MCF 10A (cell line): ENCODE measurements at regions not wholly inside any gene's neighbourhood (a gene's known extent, or its start where the extent isn't known, plus 50 kb on each side); places are given as distances from the start of the nearest gene placed in this dataset.

Experiments
- BruUV-seq: library from RNA; stranded (reverse); fragments of 400-500 nt; replicated peaks from 2 replicates; lab custom pipeline; 2021; lab: Mats Ljungman, UMichigan
- CTCF ChIA-PET: fragments of 300-600 bp; sonication (Branson Sonifier 250); formaldehyde crosslinking; extraction: SDS; loops from one replicate; lab custom pipeline; 2021; ENCODE audit warnings: antibody characterized with exemption, inconsistent platforms; lab: Yijun Ruan, JAX
- POLR2A ChIA-PET: fragments of 300-600, 350-650 bp; sonication (Branson Sonifier 250); formaldehyde crosslinking; extraction: SDS; loops from one replicate; lab custom pipeline; 2020; ENCODE audit warnings: antibody characterized with exemption, inconsistent platforms; lab: Yijun Ruan, JAX
- DNase-seq: peaks from one replicate; pipeline ENCODE4 v3.0.0-alpha.2; 2018; ENCODE audit not compliant: unreplicated experiment
- H3K27ac Mint-ChIP-seq: one replicate; pipeline ENCODE4 v1.8.0; 2022; ENCODE audit warnings: mild to moderate bottlenecking, low read depth, mixed read lengths; ENCODE audit not compliant: unreplicated experiment
- H3K27me3 Mint-ChIP-seq: one replicate; pipeline ENCODE4 v1.8.0; 2022; ENCODE audit warnings: mixed read lengths; ENCODE audit not compliant: insufficient read depth, unreplicated experiment
- H3K36me3 Mint-ChIP-seq: one replicate; pipeline ENCODE4 v1.8.0; 2022; ENCODE audit warnings: mild to moderate bottlenecking, moderate library complexity, mixed read lengths; ENCODE audit not compliant: insufficient read depth, unreplicated experiment
- H3K4me1 Mint-ChIP-seq: one replicate; pipeline ENCODE4 v1.8.0; 2022; ENCODE audit warnings: mixed read lengths; ENCODE audit not compliant: insufficient read depth, unreplicated experiment
- H3K4me3 Mint-ChIP-seq: one replicate; pipeline ENCODE4 v1.8.0; 2022; ENCODE audit warnings: mild to moderate bottlenecking, moderate library complexity, mixed read lengths; ENCODE audit not compliant: unreplicated experiment
- H3K9me3 Mint-ChIP-seq: one replicate; pipeline ENCODE4 v1.8.0; 2022; ENCODE audit warnings: mixed read lengths; ENCODE audit not compliant: unreplicated experiment
- intact Hi-C: fragments of 100-400 bp; cut with micrococcal nuclease; formaldehyde crosslinking; loops from 2 replicates; pipeline ENCODE4 v1.14.1; 2022
- TF ChIP-seq, protein P1 (sequence below): fragments of 200-600 bp; IDR thresholded peaks from one replicate; pipeline ENCODE4 v1.8.0; 2022; ENCODE audit warnings: antibody characterized with exemption, mild to moderate bottlenecking; ENCODE audit not compliant: unreplicated experiment

- H3K4me3 Mint-ChIP-seq, result no peak overlapping the region
- H3K27ac Mint-ChIP-seq, result no peak overlapping the region
- intact Hi-C loops, result no loop called here
- no peaks in the 10 kb centered on the region for H3K36me3 Mint-ChIP-seq
- ChIA-PET CTCF (interaction anchor here (0.6 kb wide), 1 partner anchor 223 kb away, joined by 3 read pairs; no protein-coding TSS in a partner anchor), POLR2A (no interaction called here)
- TF ChIP-seq, protein P1, sequence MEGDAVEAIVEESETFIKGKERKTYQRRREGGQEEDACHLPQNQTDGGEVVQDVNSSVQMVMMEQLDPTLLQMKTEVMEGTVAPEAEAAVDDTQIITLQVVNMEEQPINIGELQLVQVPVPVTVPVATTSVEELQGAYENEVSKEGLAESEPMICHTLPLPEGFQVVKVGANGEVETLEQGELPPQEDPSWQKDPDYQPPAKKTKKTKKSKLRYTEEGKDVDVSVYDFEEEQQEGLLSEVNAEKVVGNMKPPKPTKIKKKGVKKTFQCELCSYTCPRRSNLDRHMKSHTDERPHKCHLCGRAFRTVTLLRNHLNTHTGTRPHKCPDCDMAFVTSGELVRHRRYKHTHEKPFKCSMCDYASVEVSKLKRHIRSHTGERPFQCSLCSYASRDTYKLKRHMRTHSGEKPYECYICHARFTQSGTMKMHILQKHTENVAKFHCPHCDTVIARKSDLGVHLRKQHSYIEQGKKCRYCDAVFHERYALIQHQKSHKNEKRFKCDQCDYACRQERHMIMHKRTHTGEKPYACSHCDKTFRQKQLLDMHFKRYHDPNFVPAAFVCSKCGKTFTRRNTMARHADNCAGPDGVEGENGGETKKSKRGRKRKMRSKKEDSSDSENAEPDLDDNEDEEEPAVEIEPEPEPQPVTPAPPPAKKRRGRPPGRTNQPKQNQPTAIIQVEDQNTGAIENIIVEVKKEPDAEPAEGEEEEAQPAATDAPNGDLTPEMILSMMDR, result no peak
- no peaks in the 10 kb centered on the region for H3K27me3 Mint-ChIP-seq
- peaks cover 16% of the 10 kb centered on the region for H3K9me3 Mint-ChIP-seq
- BruUV-seq, result no TSS peak
- no peak for DNase-seq
- no peaks in the 10 kb centered on the region for H3K4me1 Mint-ChIP-seq
Observed at GRCh38 chrX:124960454-124960853, 359.2 kb upstream of the TEX13C start.

DNA sequence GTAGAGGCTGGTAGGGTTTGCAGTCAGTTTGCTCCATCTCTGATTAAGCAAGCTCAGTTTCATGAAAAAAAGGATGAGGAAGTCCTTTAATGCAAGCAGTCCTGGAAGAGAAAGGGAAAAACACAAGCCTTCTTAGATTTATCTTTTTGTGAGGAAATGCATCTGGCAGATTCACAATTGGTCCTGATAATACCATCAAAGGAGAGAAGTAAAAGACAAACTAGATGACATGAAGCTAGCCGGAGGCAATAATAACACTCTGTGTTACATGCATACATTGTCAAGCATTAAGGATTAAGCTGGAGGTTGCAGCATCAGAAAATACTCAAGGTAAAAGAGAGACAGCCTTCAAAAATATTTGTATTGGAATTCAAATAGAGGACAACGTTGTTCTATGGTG is 356.0 kb upstream of the TEX13C start, which contains the start of gene TENM1:
Gene TENM1, minus strand, starts transcription at position 101 of the 400 bp plus-strand sequence.
- no peaks in the 10 kb centered on the region for H3K27me3 Mint-ChIP-seq
- BruUV-seq, result no TSS peak
- H3K27ac Mint-ChIP-seq, result no peak within 1 kb of the TSS
- intact Hi-C loops, result no loop called here
- CTCF ChIA-PET, result no interaction called here
- no peak for DNase-seq
- H3K4me3 Mint-ChIP-seq, result no peak within 1 kb of the TSS
- H3K9me3 Mint-ChIP-seq, result peaks cover 23% of the 10 kb centered on the region
- no peaks in the 10 kb centered on the region for H3K4me1 Mint-ChIP-seq
- TF ChIP-seq, protein P1, result no peak
- H3K36me3 Mint-ChIP-seq, result no peaks in the 10 kb centered on the region
- POLR2A ChIA-PET, result interaction anchor here (0.6 kb wide), 1 partner anchor 25 kb away, joined by 5 read pairs; no protein-coding TSS in a partner anchor

DNA sequence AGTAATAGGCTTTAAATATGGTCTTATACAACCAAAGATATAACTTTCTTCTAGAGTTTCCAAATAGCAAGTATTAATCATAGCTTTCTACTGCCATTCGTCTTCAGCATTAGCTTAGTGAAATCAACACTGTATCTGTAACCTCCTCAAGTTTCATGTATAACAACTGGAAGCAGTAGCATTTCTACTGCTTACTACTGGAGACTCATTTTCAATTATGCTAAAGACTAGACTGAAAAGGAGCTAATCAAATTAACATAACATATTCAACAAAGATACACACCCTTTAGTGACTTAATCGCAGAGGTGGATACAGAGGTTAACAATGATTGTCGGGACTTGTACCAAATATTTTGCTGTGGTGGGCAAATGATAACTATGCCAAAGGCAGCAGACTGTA is 344.2 kb upstream of the TEX13C start:
- ChIA-PET POLR2A (interaction anchor here (0.8 to 1.0 kb wide), 2 partner anchors 43 to 182 kb away, joined by 3 read pairs; no protein-coding TSS in a partner anchor), CTCF (interaction anchor here (1.1 kb wide), 1 partner anchor 8 kb away, joined by 3 read pairs; no protein-coding TSS in a partner anchor)
- BruUV-seq, result no TSS peak
- TF ChIP-seq, protein P1, result no peak
- intact Hi-C loops, result no loop called here
- Mint-ChIP-seq H3K36me3 (no peaks in the 10 kb centered on the region), H3K9me3 (no peaks in the 10 kb centered on the region), H3K27ac (no peak overlapping the region), H3K4me3 (no peak overlapping the region), H3K27me3 (no peaks in the 10 kb centered on the region), H3K4me1 (no peaks in the 10 kb centered on the region)
- DNase-seq, result no peak

GRCh38 chrX:124981420-124981819 is 338.3 kb upstream of the TEX13C start:
- CTCF ChIA-PET, result no interaction called here
- no TSS peak for BruUV-seq
- peaks cover 6% of the 10 kb centered on the region for H3K36me3 Mint-ChIP-seq

More at GRCh38 chrX:124981420-124981819, 338.3 kb upstream of the TEX13C start:
- TF ChIP-seq, protein P1, result no peak
- POLR2A ChIA-PET, result no interaction called here
- intact Hi-C loops, result no loop called here
- Mint-ChIP-seq H3K27me3 (no peaks in the 10 kb centered on the region), H3K27ac (no peak overlapping the region), H3K4me3 (no peak overlapping the region), H3K4me1 (no peaks in the 10 kb centered on the region), H3K9me3 (no peaks in the 10 kb centered on the region)
- no peak for DNase-seq
